ENCODE measurements at regions not wholly inside any gene's neighbourhood (a gene's known extent, or its start where the extent isn't known, plus 50 kb on each side); places are given as distances from the start of the nearest gene placed in this dataset.

GRCh38 chr3:127427156-127427555 is 139.3 kb upstream of the PRR20G start:
- TF ChIP-seq SP1 (IDR thresholded peaks at IDR 0.05), result no peak
- no peak for TF ChIP-seq ZNF384 (IDR thresholded peaks at IDR 0.05)
- TF ChIP-seq ELF4 (IDR thresholded peaks at IDR 0.05), result no peak
- TF ChIP-seq FOXK2 (IDR thresholded peaks at IDR 0.05), result no peak
- no peak for TF ChIP-seq FOXA1 (IDR thresholded peaks at IDR 0.05)
- no peak for TF ChIP-seq NFRKB (IDR thresholded peaks at IDR 0.05)
- no peak for TF ChIP-seq FOXM1 (IDR thresholded peaks at IDR 0.05; ENCODE audit: borderline replicate concordance)
- TF ChIP-seq SUZ12 (IDR thresholded peaks at IDR 0.05), result no peak
- no peak for TF ChIP-seq BHLHE40 (IDR thresholded peaks at IDR 0.05; ENCODE audit: borderline replicate concordance)
- TF ChIP-seq HDGF (IDR thresholded peaks at IDR 0.05; ENCODE audit: borderline replicate concordance), result no peak
- no peak for TF ChIP-seq TARDBP (IDR thresholded peaks at IDR 0.05)

All from HEK293T (cell line).